IPS DF 6.9 (cell line): ENCODE measurements at regions not wholly inside any gene's neighbourhood (a gene's known extent, or its start where the extent isn't known, plus 50 kb on each side); places are given as distances from the start of the nearest gene placed in this dataset.

Experiments used
- DNase-seq: peaks from one replicate; pipeline ENCODE4 v3.0.0-alpha.2; 2013; ENCODE audit warnings: low read depth, low spot score
- H3K27ac ChIP-seq: one replicate; pipeline ENCODE4 v1.5.1; 2013; ENCODE audit warnings: low read length, control low read depth
- H3K27me3 ChIP-seq: 2 replicates; pipeline ENCODE4 v1.6.1; 2013; ENCODE audit warnings: mild to moderate bottlenecking, low read length; ENCODE audit not compliant: control insufficient read depth, insufficient read depth
- H3K36me3 ChIP-seq: 2 replicates; pipeline ENCODE4 v1.6.1; 2013; ENCODE audit warnings: low read length; ENCODE audit not compliant: control insufficient read depth, insufficient read depth
- H3K4me1 ChIP-seq: 2 replicates; pipeline ENCODE4 v1.6.1; 2013; ENCODE audit warnings: low read length; ENCODE audit not compliant: control insufficient read depth, insufficient read depth
- H3K4me3 ChIP-seq: 2 replicates; pipeline ENCODE4 v1.5.1; 2013; ENCODE audit warnings: mild to moderate bottlenecking, low read length
- H3K9me3 ChIP-seq: 2 replicates; pipeline ENCODE4 v1.6.1; 2013; ENCODE audit warnings: low read length, inconsistent platforms; ENCODE audit not compliant: control insufficient read depth, insufficient read depth
- WGBS: extraction: QIAGEN DNeasy Blood & Tissue Kit; methylation state at CpG from one replicate; pipeline ENCODE4 v1.1.7; 2013; ENCODE audit warnings: mixed read lengths, missing lambda C conversion rate; ENCODE audit not compliant: insufficient read length, insufficient coverage; 5-methylcytosine and 5-hydroxymethylcytosine counted together

GRCh38 chr18:51425889-51426288 is 228.4 kb upstream of the MEX3C start:
- no peak overlapping the region for H3K4me3 ChIP-seq
- DNase-seq, result no peak
- no peak overlapping the region for H3K27ac ChIP-seq
- no peaks in the 10 kb centered on the region for H3K9me3 ChIP-seq
- no CpG with 5 or more reads among the region's 3 CpGs for WGBS
- 0 out of 2 replicates have a peak, but pooled peaks cover 2% of the 10 kb centered on the region for H3K4me1 ChIP-seq
- H3K36me3 ChIP-seq, result no peaks in the 10 kb centered on the region
- H3K27me3 ChIP-seq, result no peaks in the 10 kb centered on the region

GRCh38 chr18:51426996-51427395 is 229.5 kb upstream of the MEX3C start:
- H3K36me3 ChIP-seq, result no peaks in the 10 kb centered on the region
- no peaks in the 10 kb centered on the region for H3K27me3 ChIP-seq
- H3K27ac ChIP-seq, result no peak overlapping the region
- H3K4me3 ChIP-seq, result no peak overlapping the region
- H3K4me1 ChIP-seq, result no peaks in the 10 kb centered on the region
- DNase-seq, result no peak
- WGBS, result no CpG with 5 or more reads among the region's 2 CpGs
- H3K9me3 ChIP-seq, result no peaks in the 10 kb centered on the region

- no peak overlapping the region for H3K4me3 ChIP-seq
- H3K4me1 ChIP-seq, result no peaks in the 10 kb centered on the region
- H3K36me3 ChIP-seq, result no peaks in the 10 kb centered on the region
- no peaks in the 10 kb centered on the region for H3K27me3 ChIP-seq
- H3K27ac ChIP-seq, result no peak overlapping the region
- H3K9me3 ChIP-seq, result no peaks in the 10 kb centered on the region
- no peak for DNase-seq
Observed at GRCh38 chr18:51429644-51430043, 232.2 kb upstream of the MEX3C start.

GRCh38 chr18:51430538-51430937 is 233.1 kb upstream of the MEX3C start:
- Histone ChIP-seq H3K27ac (no peak overlapping the region), H3K36me3 (no peaks in the 10 kb centered on the region), H3K4me3 (no peak overlapping the region), H3K9me3 (no peaks in the 10 kb centered on the region), H3K27me3 (no peaks in the 10 kb centered on the region), H3K4me1 (no peaks in the 10 kb centered on the region)
- WGBS, result no CpG with 5 or more reads among the region's 1 CpG
- no peak for DNase-seq

- Histone ChIP-seq H3K36me3 (no peaks in the 10 kb centered on the region), H3K9me3 (no peaks in the 10 kb centered on the region), H3K27me3 (no peaks in the 10 kb centered on the region), H3K4me3 (no peak overlapping the region), H3K4me1 (peaks cover 2% of the 10 kb centered on the region; the same call in 1 of the 2 replicates), H3K27ac (no peak overlapping the region)
- no peak for DNase-seq
- WGBS, result no CpG with 5 or more reads among the region's 4 CpGs
Observed at GRCh38 chr18:51433296-51433695, 235.8 kb upstream of the MEX3C start.

- Histone ChIP-seq H3K4me1 (peaks cover 2% of the 10 kb centered on the region; the same call in 1 of the 2 replicates), H3K36me3 (no peaks in the 10 kb centered on the region), H3K4me3 (no peak overlapping the region), H3K27me3 (no peaks in the 10 kb centered on the region), H3K27ac (no peak overlapping the region), H3K9me3 (no peaks in the 10 kb centered on the region)
- no CpG with 5 or more reads among the region's 3 CpGs for WGBS
- DNase-seq, result no peak
Observed at GRCh38 chr18:51433881-51434280, 236.4 kb upstream of the MEX3C start.

GRCh38 chr18:51437280-51438271 is 240.1 kb upstream of the MEX3C start:
- Histone ChIP-seq H3K27me3 (no peaks in the 10 kb centered on the region), H3K36me3 (no peaks in the 10 kb centered on the region), H3K27ac (no peak overlapping the region), H3K4me3 (no peak overlapping the region), H3K9me3 (no peaks in the 10 kb centered on the region), H3K4me1 (peaks cover 2% of the 10 kb centered on the region; the same call in 1 of the 2 replicates)
- DNase-seq, result no peak
- WGBS, result no CpG with 5 or more reads among the region's 13 CpGs

GRCh38 chr18:51438797-51439350 is 241.4 kb upstream of the MEX3C start:
- no peak for DNase-seq
- Histone ChIP-seq H3K36me3 (no peaks in the 10 kb centered on the region), H3K4me3 (no peak overlapping the region), H3K4me1 (peaks cover 2% of the 10 kb centered on the region; the same call in 1 of the 2 replicates), H3K9me3 (no peaks in the 10 kb centered on the region), H3K27me3 (no peaks in the 10 kb centered on the region), H3K27ac (no peak overlapping the region)

- DNase-seq, result no peak
- Histone ChIP-seq H3K27ac (no peak overlapping the region), H3K9me3 (no peaks in the 10 kb centered on the region), H3K27me3 (no peaks in the 10 kb centered on the region), H3K4me1 (peaks cover 2% of the 10 kb centered on the region; the same call in 1 of the 2 replicates), H3K36me3 (no peaks in the 10 kb centered on the region), H3K4me3 (no peak overlapping the region)
Observed at GRCh38 chr18:51442012-51442411, 244.5 kb upstream of the MEX3C start.

- H3K27me3 ChIP-seq, result no peaks in the 10 kb centered on the region
- no peaks in the 10 kb centered on the region for H3K4me1 ChIP-seq
- no CpG with 5 or more reads among the region's 2 CpGs for WGBS
- no peak for DNase-seq
- no peak overlapping the region for H3K4me3 ChIP-seq
- H3K9me3 ChIP-seq, result no peaks in the 10 kb centered on the region
- H3K27ac ChIP-seq, result no peak overlapping the region
- H3K36me3 ChIP-seq, result no peaks in the 10 kb centered on the region
Observed at GRCh38 chr18:51446571-51447210, 249.2 kb upstream of the MEX3C start.
